GM21423 (cell line): ENCODE measurements at regions not wholly inside any gene's neighbourhood (a gene's known extent, or its start where the extent isn't known, plus 50 kb on each side); places are given as distances from the start of the nearest gene placed in this dataset.

ENCODE experiments used
- ATAC-seq: cut with Tn5 transposase; IDR thresholded peaks from one replicate; pipeline ENCODE4 v1.9.1; 2021; ENCODE audit warnings: mild to moderate bottlenecking, moderate library complexity; ENCODE audit not compliant: unreplicated experiment

DNA sequence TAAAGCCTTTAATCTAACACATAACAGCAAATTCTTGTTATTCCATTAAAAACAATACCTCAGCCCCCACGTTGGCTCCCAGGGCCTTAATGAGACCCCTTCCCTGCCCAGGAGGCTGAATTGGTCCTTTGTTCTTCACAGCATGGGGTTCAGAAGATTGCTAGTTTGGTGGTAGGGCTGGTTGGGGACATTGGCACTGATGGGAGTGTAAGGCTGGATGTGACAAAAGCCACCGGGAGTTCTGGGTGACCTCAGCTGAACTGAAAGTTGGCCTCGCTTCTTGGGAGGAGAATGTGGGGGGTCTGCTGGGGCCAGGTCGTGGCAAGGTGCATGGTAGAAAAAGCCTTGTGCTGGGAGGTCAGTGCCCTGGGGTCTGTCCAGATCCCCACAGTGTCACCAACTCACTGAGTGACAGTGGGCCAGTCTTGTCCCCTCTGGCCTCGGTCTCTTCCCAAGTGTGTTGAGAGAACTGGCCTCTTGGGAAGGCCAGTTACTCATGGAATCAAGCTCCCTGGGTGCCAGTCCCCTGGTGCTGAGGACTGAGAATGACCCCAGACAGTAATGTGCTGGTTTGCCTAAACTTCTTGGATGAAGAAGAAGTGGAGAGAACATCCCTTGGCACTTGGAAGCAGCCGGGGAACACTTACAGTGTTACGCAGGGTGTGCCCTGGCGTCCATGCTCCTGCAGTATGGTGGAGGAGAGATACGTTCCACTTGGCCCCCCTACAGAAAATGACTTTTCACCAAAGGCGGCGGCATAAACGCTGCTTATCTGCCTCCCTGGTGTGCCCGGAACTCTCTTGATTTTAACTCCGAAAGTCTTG is 283.7 kb upstream of the RTL1 start:
- ATAC-seq = no peak

DNA sequence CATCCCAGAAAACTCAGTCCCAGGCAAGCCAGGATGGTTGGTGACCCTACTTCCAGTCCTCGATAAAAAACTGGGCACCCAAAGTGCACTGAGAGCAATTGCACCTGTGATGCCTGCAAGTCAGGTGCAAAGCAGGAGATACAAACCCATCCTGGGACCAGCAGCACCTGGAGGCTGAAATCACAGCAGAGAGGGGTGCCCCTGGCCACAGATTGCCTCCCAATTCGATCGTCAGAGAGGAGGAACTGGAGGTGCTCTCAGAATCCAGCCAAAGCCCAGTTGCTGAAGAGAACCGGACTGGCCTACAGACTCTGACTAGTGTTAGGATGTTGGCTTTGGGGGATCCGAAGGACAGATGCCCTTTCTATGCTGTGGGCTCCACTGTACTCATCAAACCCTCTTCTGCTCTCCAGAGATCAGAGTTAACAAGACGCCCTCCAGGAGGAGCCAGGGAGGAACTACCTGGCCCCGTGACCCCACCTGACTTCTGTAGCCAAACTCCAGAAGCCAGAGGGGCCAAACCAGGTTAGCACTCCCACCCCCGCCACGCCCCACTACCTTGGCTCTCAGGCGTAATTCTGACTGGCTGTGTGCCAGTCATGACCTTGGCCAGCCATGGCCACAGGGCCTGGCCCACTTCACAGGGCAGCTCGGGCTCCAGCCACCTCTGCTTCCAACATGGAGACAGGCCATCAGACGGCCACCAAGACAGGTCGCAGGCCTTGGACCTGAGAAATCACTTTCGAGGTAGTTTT is 284.5 kb upstream of the RTL1 start:
- ATAC-seq = no peak

- no peak for ATAC-seq
Observed at GRCh38 chr14:101188571-101188915, 285.0 kb upstream of the RTL1 start.

GRCh38 chr14:101189266-101189665 is 285.7 kb upstream of the RTL1 start:
- ATAC-seq = no peak

- ATAC-seq = no peak
Observed at GRCh38 chr14:101189962-101190560, 286.5 kb upstream of the RTL1 start.

- no peak for ATAC-seq
Observed at GRCh38 chr14:101191101-101191720, 287.7 kb upstream of the RTL1 start.

DNA sequence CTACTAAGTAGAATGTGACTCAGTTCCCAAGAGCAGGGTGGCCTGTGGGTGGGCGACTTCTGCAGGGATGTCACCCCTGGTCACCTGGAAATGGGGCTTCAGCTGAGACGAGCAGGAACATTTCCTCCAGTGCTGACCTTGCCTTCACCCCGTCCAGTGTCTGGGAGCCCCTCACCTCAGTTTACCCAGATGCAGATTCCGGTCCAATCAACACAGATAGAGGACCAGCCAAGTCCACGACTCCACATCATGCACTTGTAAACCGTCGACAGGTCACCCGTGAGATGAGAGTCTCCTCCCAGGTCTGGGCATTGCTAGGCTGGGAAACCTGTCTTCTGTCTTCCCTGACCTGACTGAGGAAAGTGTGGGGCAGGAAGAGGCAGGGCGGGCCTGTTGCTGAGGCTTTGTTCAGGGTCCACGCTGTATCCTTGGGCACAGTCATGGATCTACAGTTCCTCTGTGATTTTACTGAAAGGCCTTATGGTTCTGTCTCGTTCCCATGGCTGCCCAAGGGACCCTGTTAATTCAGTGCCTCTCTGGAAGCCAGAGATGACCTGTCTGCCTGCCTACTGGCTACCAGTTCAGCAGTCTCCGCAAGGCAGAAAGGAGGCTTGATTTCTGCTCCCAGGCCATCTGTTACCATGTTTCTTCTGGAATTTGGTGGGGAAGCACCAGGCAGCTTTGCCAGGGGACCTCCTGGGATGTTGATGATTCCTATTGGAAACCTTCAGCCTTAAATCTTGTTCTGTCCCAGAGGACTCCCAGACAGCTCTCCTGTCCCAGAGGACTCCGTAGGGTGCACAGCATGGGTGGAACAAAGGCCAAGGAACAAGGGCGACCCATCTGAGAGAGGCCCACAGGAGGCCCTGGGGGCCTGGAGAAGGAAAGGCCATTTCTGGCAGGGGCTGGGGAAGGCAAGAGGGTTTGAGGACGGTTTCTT is 288.5 kb upstream of the RTL1 start:
- no peak for ATAC-seq

DNA sequence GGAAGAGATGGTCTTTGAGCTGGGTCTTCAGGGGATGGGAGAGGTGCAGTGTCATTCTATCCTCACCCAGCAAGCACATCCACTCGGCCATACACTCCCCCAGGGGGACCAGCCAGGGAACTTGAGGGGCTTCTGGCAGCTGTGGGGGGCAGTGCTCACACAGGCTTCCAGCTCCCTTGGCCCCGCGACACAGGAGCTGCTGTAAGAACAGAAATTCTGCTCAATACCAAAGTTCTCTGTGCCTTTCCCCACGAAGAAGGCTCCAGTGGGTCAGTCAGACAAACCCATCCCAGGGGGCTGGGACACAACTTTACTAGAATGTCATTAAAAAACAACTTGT is 289.1 kb upstream of the RTL1 start:
- ATAC-seq = no peak

- no peak for ATAC-seq
Observed at GRCh38 chr14:101193106-101193844, 289.8 kb upstream of the RTL1 start.

- ATAC-seq = no peak
Observed at GRCh38 chr14:101193845-101194372, 290.4 kb upstream of the RTL1 start.

DNA sequence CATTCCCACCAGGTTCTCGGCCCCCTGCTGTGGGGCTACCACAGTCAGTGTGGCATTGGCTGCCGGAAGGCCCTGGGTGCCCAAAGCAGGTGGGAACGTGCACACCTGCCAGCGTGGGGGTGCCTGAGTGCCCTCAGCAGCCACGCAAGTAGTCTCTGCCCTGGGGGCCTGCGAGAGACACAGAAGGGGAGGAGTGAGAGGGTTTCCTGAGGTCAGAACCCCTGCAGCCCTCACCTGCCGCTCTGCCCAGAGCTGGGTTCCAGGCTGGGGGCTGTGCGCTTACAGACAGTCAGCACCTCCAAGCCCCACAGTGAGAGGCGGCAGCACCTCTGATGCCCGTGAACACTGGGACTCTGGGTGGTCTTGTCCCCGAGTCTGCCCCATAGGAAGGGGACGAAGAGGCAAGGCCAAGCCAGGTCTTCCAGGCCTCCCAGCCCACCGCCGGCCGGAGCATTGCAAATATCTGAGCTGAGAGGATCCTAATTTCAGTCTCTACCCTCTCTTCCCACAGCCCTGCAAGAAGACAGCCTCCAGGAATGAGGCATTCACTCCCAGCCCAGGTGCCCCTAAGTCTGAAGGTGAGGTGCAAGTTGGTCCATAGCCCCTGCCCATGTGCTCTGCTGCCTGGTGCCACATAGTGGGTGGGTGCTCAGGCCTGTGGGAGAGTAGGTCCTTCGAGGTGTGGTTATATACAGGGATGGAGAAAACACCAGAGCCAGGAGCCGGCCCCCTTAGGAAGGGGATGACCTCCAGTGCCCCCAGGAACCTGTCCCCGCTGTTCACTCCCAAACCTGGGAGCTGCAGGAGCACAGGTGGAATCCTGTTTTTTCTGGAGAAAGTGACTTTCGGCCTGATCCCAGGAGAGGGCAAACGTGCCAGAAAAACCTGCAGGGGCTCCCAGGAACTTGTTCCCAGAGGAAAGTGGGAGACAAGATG is 291.1 kb upstream of the RTL1 start:
- no peak for ATAC-seq

DNA sequence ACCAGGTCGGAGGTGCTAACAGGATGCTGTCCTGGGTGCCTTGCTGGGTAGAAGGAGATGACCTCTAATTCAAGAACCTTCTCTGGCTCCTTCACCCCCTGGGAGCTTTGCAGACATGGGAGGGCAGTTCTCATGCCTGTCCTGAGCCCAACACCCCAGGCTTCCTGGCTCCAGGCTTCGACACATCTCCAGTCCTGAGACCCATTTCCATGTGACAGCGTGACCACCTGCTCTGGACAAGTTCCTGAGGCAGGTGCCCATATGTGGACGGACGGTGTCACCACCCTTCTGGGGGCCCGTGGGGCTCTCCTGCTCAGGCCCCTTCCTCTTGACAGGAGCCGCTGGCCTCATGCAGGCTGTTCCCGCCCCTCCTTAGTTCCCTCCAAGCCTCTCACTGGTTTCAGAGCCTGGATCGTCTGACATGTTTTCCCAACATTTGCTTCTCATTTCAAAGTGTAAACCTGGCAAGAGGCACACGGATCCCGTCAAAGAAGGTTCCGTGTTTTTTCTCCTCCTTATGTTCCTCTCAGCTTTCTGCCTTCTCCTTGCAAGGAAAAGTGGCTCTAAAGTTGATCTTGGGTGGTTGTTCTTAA is 291.9 kb upstream of the RTL1 start:
- ATAC-seq = no peak

GRCh38 chr14:101196051-101196712 is 292.7 kb upstream of the RTL1 start:
- no peak for ATAC-seq

GRCh38 chr14:101196795-101197590 is 293.5 kb upstream of the RTL1 start:
- no peak for ATAC-seq

DNA sequence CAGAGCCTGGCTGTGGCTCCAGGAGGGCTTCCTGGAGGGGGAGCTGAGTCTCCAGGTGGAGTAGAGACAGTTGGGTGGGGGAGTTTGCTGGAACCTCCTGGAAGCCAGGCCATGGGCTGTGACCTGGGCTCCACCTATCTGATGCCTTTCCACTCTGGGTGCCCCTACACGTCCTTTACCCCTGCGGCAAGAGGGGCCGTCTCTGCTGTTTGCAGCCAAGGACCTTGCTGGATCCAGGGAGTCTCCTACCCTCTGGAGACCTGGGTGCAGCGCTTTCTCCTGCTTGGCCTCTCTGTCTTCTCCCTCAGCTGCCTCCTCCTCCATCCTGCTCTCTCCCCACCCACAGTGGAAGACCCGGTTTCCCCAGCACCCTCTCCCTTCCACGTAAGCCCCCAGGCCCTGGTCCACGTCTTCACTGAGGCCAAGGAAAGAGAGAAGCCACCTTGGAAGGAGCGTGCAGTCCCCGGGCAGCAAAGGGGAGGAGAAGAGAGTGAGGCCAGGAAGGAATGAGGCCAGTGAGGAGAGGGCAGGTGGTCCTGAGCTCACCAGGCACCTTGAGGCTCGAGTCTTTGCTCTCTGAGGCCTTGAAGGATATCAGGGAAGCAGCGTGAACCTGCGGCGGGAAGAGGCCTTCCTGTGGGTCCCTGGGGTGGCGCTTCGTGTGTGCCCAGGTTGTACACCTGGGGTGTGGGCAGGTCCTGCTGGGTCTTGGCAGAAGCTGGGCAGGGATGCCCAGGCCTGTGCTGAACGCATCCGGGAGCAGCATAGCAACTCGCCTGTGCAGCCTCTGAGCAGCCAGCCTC is 294.3 kb upstream of the RTL1 start:
- ATAC-seq = no peak

- no peak for ATAC-seq
Observed at GRCh38 chr14:101198398-101199027, 295.0 kb upstream of the RTL1 start.
